HCT116 (cell line): ENCODE measurements at regions not wholly inside any gene's neighbourhood (a gene's known extent, or its start where the extent isn't known, plus 50 kb on each side); places are given as distances from the start of the nearest gene placed in this dataset.

Experiments
- EGR1 ChIP-seq: IDR thresholded peaks from 2 replicates; pipeline ENCODE4 v1.6.1; 2012; ENCODE audit warnings: low read depth
- FOSL1 ChIP-seq: IDR thresholded peaks from 2 replicates; pipeline ENCODE4 v1.6.1; 2012; ENCODE audit warnings: low read depth
- JUND ChIP-seq: IDR thresholded peaks from 2 replicates; pipeline ENCODE4 v1.6.1; 2012
- MAX ChIP-seq: IDR thresholded peaks from 2 replicates; pipeline ENCODE4 v1.6.1; 2012
- POLR2A ChIP-seq: IDR thresholded peaks from 2 replicates; pipeline ENCODE4 v1.7.0; 2011; ENCODE audit warnings: borderline replicate concordance; ENCODE audit not compliant: insufficient read depth, insufficient read length; ENCODE audit errors: extremely low read depth
- POLR2AphosphoS5 ChIP-seq: IDR thresholded peaks from 2 replicates; pipeline ENCODE4 v1.6.1; 2011; ENCODE audit warnings: mild to moderate bottlenecking, low read depth, low read length, moderate library complexity
- SIN3A ChIP-seq: IDR thresholded peaks from 2 replicates; pipeline ENCODE4 v1.6.1; 2012; ENCODE audit warnings: low read depth
- SRF ChIP-seq: IDR thresholded peaks from 2 replicates; pipeline ENCODE4 v1.6.1; 2012; ENCODE audit warnings: low read depth
- YY1 ChIP-seq: IDR thresholded peaks from 2 replicates; pipeline ENCODE4 v1.6.1; 2011; ENCODE audit warnings: low read length, low read depth, moderate library complexity, mild to moderate bottlenecking; ENCODE audit not compliant: insufficient replicate concordance; ENCODE audit errors: extremely low read depth
- ZNF274 ChIP-seq: fragments of 200-500 bp; sonication (Bioruptor generic); IDR thresholded peaks from 2 replicates; pipeline ENCODE4 v1.6.1; 2014; ENCODE audit warnings: mild to moderate bottlenecking, low read depth, low read length, inconsistent platforms
- TF ChIP-seq, protein P1 (sequence below), 3 experiments: fragments of 200-600 bp in 1 of 3; sonication (generic) in 1 of 3; IDR thresholded peaks in 2 of 3; conservative IDR thresholded peaks in 1 of 3; 2 replicates each; pipeline ENCODE4 v1.5.1; 2012 to 2017; ENCODE audit warnings: low read depth in 2 of 3, low read length in 2 of 3, antibody characterized with exemption in 1 of 3, borderline replicate concordance in 1 of 3, control low read depth in 1 of 3, mild to moderate bottlenecking in 1 of 3, mixed read lengths in 1 of 3, mixed run types in 1 of 3, moderate library complexity in 1 of 3; ENCODE audit not compliant: insufficient read depth in 1 of 3
- TF ChIP-seq, protein P2 (sequence below): IDR thresholded peaks from 2 replicates; pipeline ENCODE4 v1.6.1; 2011; ENCODE audit warnings: mild to moderate bottlenecking, low read length, moderate library complexity; ENCODE audit not compliant: insufficient replicate concordance; ENCODE audit errors: extremely low read depth

GRCh38 chr10:123462756-123463155 lies 203.4 kb upstream of the GPR26 start:
- TF ChIP-seq EGR1 (no peak), POLR2A (no peak), POLR2AphosphoS5 (no peak), MAX (no peak), YY1 (no peak), ZNF274 (no peak), FOSL1 (no peak), SIN3A (no peak), SRF (no peak), JUND (no peak)
- TF ChIP-seq, protein P1, sequence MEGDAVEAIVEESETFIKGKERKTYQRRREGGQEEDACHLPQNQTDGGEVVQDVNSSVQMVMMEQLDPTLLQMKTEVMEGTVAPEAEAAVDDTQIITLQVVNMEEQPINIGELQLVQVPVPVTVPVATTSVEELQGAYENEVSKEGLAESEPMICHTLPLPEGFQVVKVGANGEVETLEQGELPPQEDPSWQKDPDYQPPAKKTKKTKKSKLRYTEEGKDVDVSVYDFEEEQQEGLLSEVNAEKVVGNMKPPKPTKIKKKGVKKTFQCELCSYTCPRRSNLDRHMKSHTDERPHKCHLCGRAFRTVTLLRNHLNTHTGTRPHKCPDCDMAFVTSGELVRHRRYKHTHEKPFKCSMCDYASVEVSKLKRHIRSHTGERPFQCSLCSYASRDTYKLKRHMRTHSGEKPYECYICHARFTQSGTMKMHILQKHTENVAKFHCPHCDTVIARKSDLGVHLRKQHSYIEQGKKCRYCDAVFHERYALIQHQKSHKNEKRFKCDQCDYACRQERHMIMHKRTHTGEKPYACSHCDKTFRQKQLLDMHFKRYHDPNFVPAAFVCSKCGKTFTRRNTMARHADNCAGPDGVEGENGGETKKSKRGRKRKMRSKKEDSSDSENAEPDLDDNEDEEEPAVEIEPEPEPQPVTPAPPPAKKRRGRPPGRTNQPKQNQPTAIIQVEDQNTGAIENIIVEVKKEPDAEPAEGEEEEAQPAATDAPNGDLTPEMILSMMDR (IDR thresholded peaks at IDR 0.05 in 2 of 3, conservative IDR thresholded peaks at IDR 0.05 in 1 of 3; ENCODE audit: borderline replicate concordance in 1 of 3, insufficient read depth in 1 of 3, low read depth in 2 of 3, low read length in 2 of 3), result no peak
- TF ChIP-seq, protein P2, sequence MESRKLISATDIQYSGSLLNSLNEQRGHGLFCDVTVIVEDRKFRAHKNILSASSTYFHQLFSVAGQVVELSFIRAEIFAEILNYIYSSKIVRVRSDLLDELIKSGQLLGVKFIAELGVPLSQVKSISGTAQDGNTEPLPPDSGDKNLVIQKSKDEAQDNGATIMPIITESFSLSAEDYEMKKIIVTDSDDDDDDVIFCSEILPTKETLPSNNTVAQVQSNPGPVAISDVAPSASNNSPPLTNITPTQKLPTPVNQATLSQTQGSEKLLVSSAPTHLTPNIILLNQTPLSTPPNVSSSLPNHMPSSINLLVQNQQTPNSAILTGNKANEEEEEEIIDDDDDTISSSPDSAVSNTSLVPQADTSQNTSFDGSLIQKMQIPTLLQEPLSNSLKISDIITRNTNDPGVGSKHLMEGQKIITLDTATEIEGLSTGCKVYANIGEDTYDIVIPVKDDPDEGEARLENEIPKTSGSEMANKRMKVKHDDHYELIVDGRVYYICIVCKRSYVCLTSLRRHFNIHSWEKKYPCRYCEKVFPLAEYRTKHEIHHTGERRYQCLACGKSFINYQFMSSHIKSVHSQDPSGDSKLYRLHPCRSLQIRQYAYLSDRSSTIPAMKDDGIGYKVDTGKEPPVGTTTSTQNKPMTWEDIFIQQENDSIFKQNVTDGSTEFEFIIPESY, result no peak
